ENCODE measurements at regions not wholly inside any gene's neighbourhood (a gene's known extent, or its start where the extent isn't known, plus 50 kb on each side); places are given as distances from the start of the nearest gene placed in this dataset.

GRCh38 chr9:134590240-134591081 is 51.1 kb upstream of the COL5A1 start:
- peak in 1 of 5 donors; percentile 30 for DNase-seq
- Histone ChIP-seq H3K27ac (no peak overlapping the region), H3K4me3 (no peak overlapping the region), H3K36me3 (no peaks in the 10 kb centered on the region), H3K27me3 (no peaks in the 10 kb centered on the region), H3K9me3 (no peaks in the 10 kb centered on the region), H3K4me1 (ENCODE audit: insufficient read depth) (no peaks in the 10 kb centered on the region)
- WGBS, 3 donors: 87 to 88% (median 88%) methylated on average over 19 of the region's 19 CpGs
- intact Hi-C loops (cut with DNase I): no loop called here
- TF ChIP-seq CTCF (IDR thresholded peaks at IDR 0.05) (no peak), EP300 (IDR thresholded peaks at IDR 0.05) (no peak), POLR2A (IDR thresholded peaks at IDR 0.05) (no peak)

GRCh38 chr9:134591082-134591571 is 50.5 kb upstream of the COL5A1 start:
- no peaks in the 10 kb centered on the region for H3K4me1 ChIP-seq (ENCODE audit: insufficient read depth)
- no peak overlapping the region for H3K4me3 ChIP-seq
- no peaks in the 10 kb centered on the region for H3K36me3 ChIP-seq
- no peaks in the 10 kb centered on the region for H3K9me3 ChIP-seq
- H3K27me3 ChIP-seq: no peaks in the 10 kb centered on the region
- no peak for DNase-seq
- TF ChIP-seq EP300 (IDR thresholded peaks at IDR 0.05) (no peak), POLR2A (IDR thresholded peaks at IDR 0.05) (no peak), CTCF (IDR thresholded peaks at IDR 0.05) (no peak)
- intact Hi-C loops (cut with DNase I): no loop called here
- WGBS, 3 donors: 76 to 87% (median 81%) methylated on average over 11 of the region's 11 CpGs
- no peak overlapping the region for H3K27ac ChIP-seq

- no peak overlapping the region for H3K27ac ChIP-seq
- H3K27me3 ChIP-seq: no peaks in the 10 kb centered on the region
- H3K36me3 ChIP-seq: no peaks in the 10 kb centered on the region
- no peak for TF ChIP-seq POLR2A (IDR thresholded peaks at IDR 0.05)
- no peak for DNase-seq
- 56 to 66% (median 58%) methylated on average over 5 of the region's 5 CpGs for WGBS, 3 donors
- intact Hi-C loops (cut with DNase I): no loop called here
- no peaks in the 10 kb centered on the region for H3K4me1 ChIP-seq (ENCODE audit: insufficient read depth)
- H3K4me3 ChIP-seq: no peak overlapping the region
- no peaks in the 10 kb centered on the region for H3K9me3 ChIP-seq
Observed at GRCh38 chr9:134591573-134591981, 50.0 kb upstream of the COL5A1 start.

All from ovary (tissue), 7 donors.